Epithelial cell of prostate (primary cell): ENCODE measurements at regions not wholly inside any gene's neighbourhood (a gene's known extent, or its start where the extent isn't known, plus 50 kb on each side); places are given as distances from the start of the nearest gene placed in this dataset.
"Not testable (repeated sequence)": the region's sequence is repeated elsewhere in the genome, so short reads cannot be mapped to it uniquely, and the experiment has no call there.

ENCODE experiments used
- DNase-seq: peaks from one replicate; pipeline ENCODE4 v3.0.0-alpha.2; 2011; ENCODE audit warnings: low read depth, low spot score
- H3K27ac ChIP-seq: fragments of 450-650 bp; 2 replicates; pipeline ENCODE4 v1.5.1; 2017; ENCODE audit warnings: mild to moderate bottlenecking

DNA sequence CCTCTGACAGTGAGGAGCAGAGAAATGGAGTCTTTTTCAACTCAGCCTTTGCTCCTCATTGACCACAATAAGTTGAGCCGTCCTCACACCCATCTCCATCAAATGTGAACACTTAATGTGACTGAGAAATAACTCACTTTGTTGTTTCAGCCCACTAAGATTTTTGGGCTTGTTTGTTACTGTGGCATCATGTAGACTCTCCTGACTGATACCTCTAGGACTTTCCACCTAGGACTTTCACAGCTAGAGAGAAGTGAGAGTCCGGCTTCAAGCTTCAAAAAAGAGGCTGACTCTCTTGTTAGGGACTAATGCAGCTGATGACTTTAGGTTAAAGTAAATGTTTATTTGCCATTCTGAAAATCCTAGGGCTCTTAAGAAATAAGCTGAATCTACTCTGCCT, 435.0 kb downstream of the TMEM114 start:
- no peak overlapping the region for H3K27ac ChIP-seq
- no peak for DNase-seq

DNA sequence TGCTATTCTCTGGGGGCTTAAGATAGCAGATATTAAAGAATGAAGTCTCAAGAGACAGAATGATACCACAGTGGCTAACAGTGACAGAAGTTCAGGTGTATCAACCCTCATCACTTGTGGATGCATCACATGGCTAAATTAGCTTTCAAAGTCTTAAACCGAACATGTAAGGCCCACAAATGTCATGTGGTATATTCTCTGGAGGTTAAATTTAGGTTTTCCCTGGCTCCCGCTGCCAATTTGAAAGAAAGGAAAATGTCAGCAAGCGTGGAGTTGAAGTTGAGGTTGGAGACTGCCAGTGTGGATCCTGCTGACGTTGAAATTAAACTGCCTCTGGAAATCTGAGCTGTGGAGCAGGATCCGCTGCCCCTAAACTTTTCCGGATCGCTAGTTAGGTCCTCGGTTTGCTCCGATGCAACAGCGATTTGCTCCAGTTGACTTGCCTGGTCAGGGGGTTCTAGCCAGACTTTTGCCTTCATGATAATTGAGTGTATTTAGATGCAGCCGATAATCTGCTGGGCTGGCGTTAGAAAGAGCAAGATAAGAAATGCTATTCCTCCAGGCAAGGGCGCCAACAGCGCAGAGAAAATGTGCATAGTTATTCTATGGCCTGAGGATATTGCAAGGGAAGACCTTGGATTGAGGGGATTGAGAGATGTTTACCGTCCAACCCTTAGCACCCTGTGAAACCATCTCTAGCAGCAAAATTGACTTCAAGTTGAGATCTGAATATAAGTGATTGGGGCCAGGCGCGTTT, 443.9 kb downstream of the TMEM114 start:
- no peak overlapping the region for H3K27ac ChIP-seq
- no peak for DNase-seq

DNA sequence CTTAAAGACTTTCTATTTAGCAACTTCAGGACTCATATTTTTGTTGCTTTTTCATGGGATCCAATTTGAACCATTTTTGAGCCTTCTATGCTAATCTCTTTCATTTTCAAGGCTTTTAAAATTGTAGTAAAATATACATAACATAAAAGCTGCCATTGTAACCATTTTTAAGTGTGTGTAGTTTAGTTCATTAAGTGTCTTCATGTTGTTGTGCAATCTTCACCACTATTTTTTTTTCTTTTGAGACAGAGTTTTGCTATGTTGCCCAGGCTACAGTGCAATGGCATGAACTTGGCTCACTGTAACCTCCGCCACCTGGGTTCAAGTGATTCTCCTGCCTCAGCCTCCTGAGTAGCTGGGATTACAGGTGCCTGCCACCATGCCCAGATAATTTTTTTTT, 451.6 kb downstream of the TMEM114 start:
- H3K27ac ChIP-seq, result no peak overlapping the region
- no peak for DNase-seq

DNA sequence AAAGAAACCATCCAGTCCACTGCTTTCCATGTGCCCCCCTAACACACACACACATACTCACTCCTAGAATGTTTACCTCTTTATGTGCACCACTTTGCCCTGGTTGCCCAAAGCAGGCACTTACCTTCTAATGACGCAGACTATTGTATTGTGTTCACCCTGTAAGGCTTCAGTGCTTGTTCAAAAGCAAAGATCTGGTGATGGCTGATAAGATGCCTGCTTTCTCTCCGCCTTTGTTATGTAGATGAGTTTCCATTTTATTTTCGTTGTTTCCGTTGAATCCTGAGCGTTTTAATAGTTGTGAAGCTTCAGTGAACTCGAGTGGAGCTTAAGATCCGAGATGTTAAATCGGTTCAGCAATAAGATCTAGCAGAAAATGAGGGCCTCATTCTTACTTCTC, 452.7 kb downstream of the TMEM114 start:
- no peak for DNase-seq
- no peak overlapping the region for H3K27ac ChIP-seq

DNA sequence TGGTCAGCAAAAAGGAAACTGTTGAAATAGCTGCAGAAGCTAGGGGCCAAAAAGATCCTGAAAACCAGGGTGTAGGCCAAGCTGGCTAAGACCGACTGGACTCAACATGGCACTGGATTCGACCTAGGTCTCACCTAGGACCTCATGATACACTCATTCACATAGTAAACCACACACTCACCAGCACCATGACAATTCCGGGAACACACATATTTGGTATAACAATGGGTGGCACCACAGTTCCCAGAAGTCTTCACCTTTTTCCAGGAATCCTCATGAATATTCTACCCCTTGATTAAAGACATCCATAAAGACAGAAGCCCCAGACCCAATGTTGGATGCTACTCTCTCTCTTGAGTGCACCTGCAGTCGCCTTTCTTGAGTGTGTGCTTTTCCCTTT, 460.1 kb downstream of the TMEM114 start:
- H3K27ac ChIP-seq, result no peak overlapping the region
- no peak for DNase-seq

DNA sequence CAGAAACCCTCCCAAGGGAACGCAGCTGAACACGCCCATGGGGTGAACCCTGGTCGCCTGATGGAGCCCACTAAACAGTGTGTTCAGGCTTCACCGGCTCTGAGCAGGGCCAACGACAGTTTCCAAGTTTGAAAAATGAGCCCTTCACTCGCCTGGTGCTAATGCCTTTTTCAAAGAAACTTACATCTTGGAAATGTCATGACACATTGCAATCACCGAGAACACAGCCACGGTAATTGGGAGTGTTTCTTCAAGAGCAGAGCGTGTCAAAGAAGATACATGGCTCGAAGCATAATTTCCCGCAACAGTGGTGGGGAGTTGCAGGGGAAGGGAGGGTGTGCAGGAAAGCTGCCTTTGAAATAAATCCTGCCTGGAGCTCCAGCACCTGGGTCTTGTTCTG, 463.2 kb downstream of the TMEM114 start:
- no peak for DNase-seq
- no peak overlapping the region for H3K27ac ChIP-seq

DNA sequence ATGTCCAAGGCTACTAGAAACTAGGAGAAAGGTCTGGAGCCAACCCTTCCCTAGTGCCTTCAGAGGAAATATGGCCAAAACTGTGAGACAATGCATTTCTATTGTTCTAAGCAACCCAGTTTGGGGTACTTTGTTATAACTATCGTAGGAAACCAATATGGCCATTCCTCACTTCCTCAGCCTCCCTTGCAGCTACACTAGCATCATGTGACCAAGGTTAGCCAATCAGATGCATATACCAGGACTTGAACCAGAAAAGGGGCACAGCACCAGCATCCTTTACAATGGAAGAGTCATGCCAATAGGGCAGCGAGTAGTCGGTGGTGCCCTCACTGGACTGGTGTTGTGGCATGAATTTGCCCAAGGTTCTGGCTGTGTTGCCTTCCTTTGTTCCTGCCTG, 464.0 kb downstream of the TMEM114 start:
- H3K27ac ChIP-seq, result no peak overlapping the region
- no peak for DNase-seq

DNA sequence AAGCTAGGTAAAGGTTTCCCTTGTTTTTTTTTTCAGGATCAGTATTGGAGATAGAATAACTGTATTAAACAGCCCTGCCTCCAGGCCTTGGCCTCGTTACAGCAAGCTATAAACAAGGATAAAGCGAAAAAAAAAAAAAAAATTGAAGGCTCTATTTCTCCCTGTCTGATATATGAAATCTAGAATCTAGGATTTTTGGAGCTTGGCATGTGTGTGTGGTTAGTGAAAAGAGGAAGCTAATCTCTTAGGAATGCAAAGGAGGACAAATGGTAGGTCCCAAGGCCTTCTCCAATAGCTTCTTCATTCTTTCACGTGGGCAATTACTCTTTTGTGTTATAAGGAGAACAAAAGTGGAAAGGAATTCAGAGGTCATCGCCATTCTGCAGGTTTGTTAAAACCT, 470.3 kb downstream of the TMEM114 start:
- H3K27ac ChIP-seq, result no peak overlapping the region
- DNase-seq, result no peak

DNA sequence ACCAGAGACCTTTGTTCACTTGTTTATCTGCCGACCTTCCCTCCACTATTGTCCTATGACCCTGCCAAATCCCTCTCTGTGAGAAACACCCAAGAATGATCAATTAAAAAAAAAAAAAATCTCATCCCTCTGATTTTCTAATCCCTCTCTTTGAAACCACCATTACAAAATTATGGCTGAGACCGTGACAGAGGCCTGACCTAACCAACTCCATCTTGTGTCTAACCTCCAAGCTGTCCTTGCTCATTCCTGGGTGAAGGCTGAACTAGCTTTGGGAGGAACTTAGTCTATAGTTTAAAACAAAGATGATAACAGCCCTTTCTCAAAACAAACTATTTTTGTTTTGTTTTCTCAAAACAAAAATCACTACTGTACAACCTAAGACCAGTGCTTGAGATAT, 474.5 kb downstream of the TMEM114 start:
- H3K27ac ChIP-seq, result no peak overlapping the region
- DNase-seq, result no peak

DNA sequence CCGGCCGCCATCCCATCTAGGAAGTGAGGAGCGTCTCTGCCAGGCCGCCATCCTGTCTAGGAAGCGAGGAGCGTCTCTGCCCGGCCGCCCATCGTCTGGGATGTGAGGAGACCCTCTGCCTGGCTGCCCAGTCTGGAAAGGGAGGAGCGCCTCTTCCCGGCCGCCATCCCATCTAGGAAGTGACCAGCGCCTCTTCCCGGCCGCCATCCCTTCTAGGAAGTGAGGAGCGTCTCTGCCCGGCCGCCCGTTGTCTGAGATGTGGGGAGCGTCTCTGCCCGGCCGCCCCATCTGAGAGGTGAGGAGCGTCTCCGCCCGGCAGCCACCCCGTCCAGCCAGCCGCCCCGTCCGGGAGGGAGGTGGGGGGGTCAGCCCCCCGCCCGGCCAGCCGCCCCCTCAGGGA, 475.4 kb downstream of the TMEM114 start:
- not testable (repeated sequence) for DNase-seq, H3K27ac ChIP-seq

DNA sequence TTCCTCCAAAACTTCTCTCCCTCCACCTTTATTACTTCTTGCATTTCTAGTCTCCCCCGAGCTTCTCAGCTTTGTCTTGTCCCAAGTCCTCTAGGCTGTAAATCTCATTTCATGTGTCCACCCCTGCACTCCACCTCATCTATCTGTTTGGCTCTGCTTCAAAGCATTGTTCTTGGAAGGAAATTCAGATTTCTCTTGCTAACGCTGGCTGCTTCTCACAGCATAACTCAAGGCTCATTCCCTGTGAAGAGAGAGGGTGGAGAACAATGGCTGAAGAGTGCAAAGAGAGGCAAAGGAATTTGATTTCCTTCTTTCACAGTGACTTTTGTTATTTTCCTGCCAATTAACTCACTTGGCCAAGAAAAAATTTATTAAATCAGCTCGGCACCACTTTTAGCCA, 476.5 kb downstream of the TMEM114 start:
- DNase-seq, result no peak
- H3K27ac ChIP-seq, result no peak overlapping the region

DNA sequence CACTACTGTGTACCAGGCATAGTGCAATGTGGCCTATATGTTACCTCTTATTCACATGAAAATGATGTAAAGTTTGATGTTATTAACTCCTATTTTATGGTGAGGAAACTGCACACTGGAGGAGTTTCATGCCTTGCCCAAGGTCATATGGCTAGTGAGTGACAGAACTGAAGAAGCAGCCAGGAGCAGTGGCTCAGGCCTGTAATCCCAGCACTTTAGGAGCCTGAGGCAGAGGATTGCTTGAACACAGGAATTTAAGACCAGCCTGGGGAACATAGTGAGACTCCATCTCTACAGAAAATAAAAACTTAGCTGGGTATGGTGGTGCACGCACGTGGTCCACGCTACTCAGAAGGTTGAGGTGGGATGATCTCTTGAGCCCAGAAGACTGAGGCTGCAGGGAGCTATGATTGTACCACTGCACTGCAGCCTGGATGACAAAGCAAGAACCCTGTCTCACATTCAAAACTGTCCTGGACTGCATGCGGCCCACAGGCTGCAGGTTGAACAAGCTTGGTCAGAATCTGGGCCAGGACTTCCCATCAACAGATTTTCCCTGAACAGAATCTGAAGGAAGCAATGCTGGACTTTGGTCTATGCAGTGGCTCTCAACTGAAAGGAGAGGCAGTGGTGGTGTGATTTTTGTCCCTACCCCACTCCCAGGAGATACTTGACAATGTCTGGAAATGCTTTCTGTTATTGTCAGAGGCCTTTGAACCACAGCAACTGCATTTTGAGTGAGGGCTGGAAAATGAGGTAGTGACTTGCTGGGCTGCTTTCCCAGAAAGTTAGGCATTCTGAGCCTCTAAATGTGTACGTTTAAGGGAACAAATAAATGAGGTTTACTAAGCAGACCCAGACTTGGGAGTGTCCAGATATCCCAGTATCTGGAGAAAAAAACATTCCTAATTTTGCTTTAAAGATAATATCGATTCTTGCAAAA, 479.5 kb downstream of the TMEM114 start:
- DNase-seq, result no peak
- no peak overlapping the region for H3K27ac ChIP-seq

DNA sequence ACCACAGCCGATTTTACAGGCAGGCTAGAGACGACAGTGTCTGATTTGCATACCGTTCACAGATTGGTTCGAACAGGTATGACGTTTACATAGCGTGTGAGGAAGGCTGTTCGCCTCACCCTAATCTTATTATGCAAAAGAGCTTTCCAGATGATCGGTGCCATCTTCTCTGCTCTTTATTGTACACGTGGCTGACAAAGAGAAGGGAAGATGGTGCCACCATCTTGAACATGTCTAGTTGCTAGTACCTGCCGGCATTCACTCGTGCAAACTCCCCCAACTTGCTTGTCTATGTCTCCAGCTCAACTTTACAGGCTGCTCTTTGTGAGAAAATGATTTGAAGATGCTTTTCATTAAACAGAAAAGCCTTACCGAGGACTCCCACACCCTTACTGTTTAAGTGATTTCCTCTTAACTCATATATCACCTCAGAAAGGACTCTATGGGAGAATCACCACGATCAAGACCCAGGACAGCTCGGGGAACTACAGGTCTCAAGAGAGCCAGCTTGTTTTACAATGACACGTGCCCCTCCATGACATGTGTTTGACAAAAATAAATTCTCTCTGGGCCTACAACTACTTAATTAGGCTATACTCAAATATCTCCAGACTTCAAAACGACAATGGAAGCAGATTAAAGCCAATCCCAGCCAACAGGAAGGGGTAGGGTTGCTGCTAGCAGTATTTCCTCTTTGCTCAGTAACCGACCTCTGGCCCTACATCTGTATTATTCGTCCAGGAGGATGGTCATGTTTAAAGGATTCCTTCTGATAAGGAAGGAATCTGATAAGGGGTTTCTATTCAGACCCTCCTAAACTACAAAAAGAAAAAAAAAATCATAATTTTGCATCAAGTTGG, 480.6 kb downstream of the TMEM114 start:
- DNase-seq, result no peak
- H3K27ac ChIP-seq, result no peak overlapping the region

DNA sequence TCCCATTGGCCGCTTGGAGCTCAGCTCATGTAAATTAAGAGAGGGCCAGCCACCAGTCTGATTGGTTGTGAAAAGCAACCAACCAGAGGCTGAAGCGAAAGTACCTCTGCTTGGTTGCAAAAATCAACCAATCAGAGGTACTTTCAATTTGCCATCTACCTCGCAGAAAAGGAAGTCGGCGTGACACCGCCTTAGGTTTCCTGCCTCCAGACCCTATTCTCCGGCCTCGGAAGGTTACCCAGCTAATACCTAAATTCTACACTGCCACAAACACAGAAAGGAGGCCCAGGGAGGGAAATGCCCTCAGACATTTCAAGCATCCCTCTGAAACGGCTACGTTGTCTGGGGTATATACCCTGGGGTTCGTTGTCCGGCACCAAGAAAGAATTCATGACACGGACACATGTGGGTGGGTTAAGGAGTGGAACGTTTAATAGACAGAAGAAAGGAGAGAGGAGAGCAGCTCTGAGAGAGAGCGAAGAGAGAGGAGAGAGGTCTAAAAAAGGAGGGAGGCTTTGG, 481.3 kb downstream of the TMEM114 start:
- no peak for DNase-seq
- no peak overlapping the region for H3K27ac ChIP-seq

DNA sequence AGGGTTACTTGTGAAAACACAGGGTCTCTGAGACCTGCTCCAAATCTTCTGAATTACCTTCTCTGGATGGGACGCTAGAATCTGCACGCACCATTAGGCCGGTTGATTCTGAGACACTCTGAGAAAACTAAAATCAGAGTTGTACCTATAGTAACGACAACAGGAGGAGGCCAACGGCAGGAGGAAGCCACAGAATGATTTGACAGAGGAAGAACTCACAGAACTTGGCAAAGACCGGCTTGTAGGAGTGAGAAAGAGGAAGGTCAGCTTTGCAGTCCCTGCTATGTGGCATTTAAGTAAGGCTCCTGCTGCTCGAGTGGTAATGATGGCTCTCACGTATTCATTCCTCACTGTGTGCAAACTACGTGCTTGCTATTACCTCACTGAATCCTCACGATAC, 483.0 kb downstream of the TMEM114 start:
- no peak for DNase-seq

DNA sequence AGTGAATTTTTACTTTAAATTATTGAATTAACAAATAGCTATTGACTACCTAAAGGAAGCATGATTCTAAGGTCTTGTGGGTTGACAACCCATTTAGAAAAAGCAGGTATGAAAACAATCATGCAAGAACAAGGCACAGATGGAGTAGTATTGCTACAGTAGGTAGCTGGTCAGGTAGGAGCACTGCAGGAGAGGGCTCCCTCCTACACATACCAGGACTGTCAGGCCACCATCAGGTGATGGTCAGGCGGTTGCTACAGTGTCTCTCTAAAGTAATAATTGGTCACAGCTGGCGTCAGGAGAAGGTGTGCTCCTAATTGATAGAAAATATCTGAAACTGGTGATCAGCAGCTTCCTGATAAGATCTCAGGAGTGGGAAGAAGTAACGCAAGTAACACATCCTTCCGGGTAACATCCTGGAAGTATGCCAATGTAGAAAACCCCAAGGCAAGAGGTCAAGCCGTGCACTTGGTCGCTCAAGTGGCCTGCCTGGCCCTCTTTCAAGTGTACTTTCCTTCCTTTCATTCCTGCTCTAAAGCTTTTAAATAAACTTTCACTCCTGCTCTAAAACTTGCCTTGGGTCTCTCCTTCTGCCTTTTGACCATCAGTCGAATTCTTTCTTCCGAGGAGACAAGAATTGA, 486.5 kb downstream of the TMEM114 start:
- no peak overlapping the region for H3K27ac ChIP-seq

More for the DNA sequence above, 483.0 kb downstream of the TMEM114 start:
- no peak overlapping the region for H3K27ac ChIP-seq

DNA sequence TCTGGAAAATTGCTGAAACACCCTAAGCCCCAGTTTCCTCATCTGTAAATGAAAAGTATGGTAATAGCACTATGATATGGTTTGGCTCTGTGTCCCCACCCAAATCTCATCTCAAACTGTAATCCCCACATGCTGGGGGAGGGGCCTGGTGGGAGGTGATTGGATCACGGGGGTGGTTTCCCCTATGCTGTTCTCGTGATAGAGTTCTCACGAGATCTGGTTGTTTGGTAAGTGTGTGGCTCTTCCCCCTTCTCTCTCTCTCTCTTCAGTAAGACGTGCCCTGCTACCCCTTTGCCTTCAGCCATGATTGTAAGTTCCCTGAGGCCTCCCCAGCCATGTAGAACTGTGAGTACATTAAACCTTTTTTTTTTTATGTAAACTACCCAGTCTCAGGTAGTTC, 490.7 kb downstream of the TMEM114 start:
- H3K27ac ChIP-seq, result no peak overlapping the region

More for the DNA sequence above, 486.5 kb downstream of the TMEM114 start:
- no peak for DNase-seq

DNA sequence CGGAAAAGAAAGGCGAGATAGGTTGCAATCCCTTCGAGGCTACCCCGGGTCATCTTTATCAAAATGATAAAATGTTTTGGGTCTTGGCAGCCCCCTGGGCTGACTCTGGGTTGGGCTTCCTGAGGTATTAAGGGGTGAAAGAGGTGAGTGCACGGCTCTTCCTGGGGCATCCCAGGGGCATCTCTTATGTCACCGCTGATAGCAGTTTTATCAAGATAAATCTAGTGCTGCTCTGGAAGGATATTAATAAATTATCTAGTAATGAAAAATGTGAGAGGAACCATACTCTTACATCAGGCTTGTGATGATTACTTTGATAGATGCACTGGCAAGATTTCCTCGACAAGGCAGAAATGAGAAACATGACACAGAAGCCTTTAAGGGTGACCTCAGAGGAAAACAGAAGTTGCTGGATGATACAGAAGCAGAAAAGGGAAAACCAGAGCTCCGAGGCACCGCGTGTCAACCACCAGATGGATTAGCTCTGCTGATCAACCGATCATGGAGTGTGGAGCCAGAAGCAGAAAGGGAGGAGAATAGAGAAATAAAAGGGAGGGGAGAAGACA, 491.3 kb downstream of the TMEM114 start:
- DNase-seq, result no peak
- H3K27ac ChIP-seq, result no peak overlapping the region

More for the DNA sequence above, 490.7 kb downstream of the TMEM114 start:
- no peak for DNase-seq

DNA sequence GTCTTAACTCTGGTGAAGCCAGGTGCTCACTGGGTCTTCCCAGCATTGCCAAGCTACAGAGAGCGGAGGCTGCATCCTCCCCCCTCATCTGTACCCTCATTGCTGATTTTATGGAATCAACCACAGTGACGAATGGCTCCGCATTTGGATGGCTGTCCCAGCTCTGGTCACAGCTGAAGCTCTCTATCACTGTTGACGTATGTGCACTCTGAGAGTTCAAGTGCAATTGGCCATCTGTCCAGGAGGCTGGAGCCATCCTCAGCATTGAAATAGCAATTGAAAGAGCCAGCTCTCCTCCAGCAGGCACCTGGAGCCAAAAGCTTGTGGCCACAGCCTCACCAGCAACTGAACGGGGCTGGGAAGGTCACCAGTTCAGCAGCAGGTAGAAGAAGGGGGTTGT, 494.1 kb downstream of the TMEM114 start:
- no peak for DNase-seq
- H3K27ac ChIP-seq, result no peak overlapping the region
